Neural crest cell (in vitro differentiated cells): ENCODE measurements at regions not wholly inside any gene's neighbourhood (a gene's known extent, or its start where the extent isn't known, plus 50 kb on each side); places are given as distances from the start of the nearest gene placed in this dataset.

Source experiments
- DNase-seq: peaks from one replicate; pipeline ENCODE4 v3.0.0; 2021; ENCODE audit warnings: low read depth, mixed read lengths, low spot score
- H3K27ac Mint-ChIP-seq: one replicate; pipeline ENCODE4 v1.8.0; 2021; ENCODE audit warnings: mild to moderate bottlenecking, mixed read lengths; ENCODE audit not compliant: unreplicated experiment
- H3K27me3 Mint-ChIP-seq: 2 replicates; pipeline ENCODE4 v1.8.0; 2021; ENCODE audit warnings: low read depth, mild to moderate bottlenecking, mixed read lengths
- H3K36me3 Mint-ChIP-seq: 2 replicates; pipeline ENCODE4 v1.8.0; 2021; ENCODE audit warnings: low read depth, mild to moderate bottlenecking, mixed read lengths
- H3K4me1 Mint-ChIP-seq: 2 replicates; pipeline ENCODE4 v1.8.0; 2021; ENCODE audit warnings: mixed read lengths
- H3K4me3 Mint-ChIP-seq: one replicate; pipeline ENCODE4 v1.8.0; 2021; ENCODE audit warnings: mild to moderate bottlenecking, mixed read lengths
- H3K9me3 Mint-ChIP-seq: 2 replicates; pipeline ENCODE4 v1.8.0; 2021; ENCODE audit warnings: mixed read lengths
- CTCF ChIP-seq: fragments of 200-600 bp; sonication (generic); conservative IDR thresholded peaks from 2 replicates; pipeline ENCODE4 v1.5.0; 2021; ENCODE audit warnings: antibody characterized with exemption, mild to moderate bottlenecking

GRCh38 chr18:67218556-67218955 lies 298.0 kb downstream of the DSEL start:
- H3K4me1 Mint-ChIP-seq, result peaks cover 10% of the 10 kb centered on the region
- H3K36me3 Mint-ChIP-seq, result no peaks in the 10 kb centered on the region
- DNase-seq, result no peak
- no peak overlapping the region for H3K4me3 Mint-ChIP-seq
- H3K27me3 Mint-ChIP-seq, result no peaks in the 10 kb centered on the region
- no peak for TF ChIP-seq CTCF
- H3K9me3 Mint-ChIP-seq, result no peaks in the 10 kb centered on the region
- H3K27ac Mint-ChIP-seq, result no peak overlapping the region

- DNase-seq, result peak; percentile 65
- H3K9me3 Mint-ChIP-seq, result no peaks in the 10 kb centered on the region
- no peaks in the 10 kb centered on the region for H3K36me3 Mint-ChIP-seq
- no peak overlapping the region for H3K4me3 Mint-ChIP-seq
- no peaks in the 10 kb centered on the region for H3K27me3 Mint-ChIP-seq
- peak; percentile 93 for TF ChIP-seq CTCF
- H3K4me1 Mint-ChIP-seq, result peaks cover 10% of the 10 kb centered on the region
- no peak overlapping the region for H3K27ac Mint-ChIP-seq
Measured at GRCh38 chr18:67217551-67218166, 298.9 kb downstream of the DSEL start.

GRCh38 chr18:67216846-67217245 lies 299.7 kb downstream of the DSEL start:
- no peaks in the 10 kb centered on the region for H3K36me3 Mint-ChIP-seq
- no peaks in the 10 kb centered on the region for H3K27me3 Mint-ChIP-seq
- no peak overlapping the region for H3K4me3 Mint-ChIP-seq
- H3K27ac Mint-ChIP-seq, result no peak overlapping the region
- TF ChIP-seq CTCF, result no peak
- H3K9me3 Mint-ChIP-seq, result no peaks in the 10 kb centered on the region
- no peak for DNase-seq
- peaks cover 10% of the 10 kb centered on the region for H3K4me1 Mint-ChIP-seq

- Mint-ChIP-seq H3K4me3 (no peak overlapping the region), H3K4me1 (peaks cover 10% of the 10 kb centered on the region), H3K27ac (no peak overlapping the region), H3K36me3 (no peaks in the 10 kb centered on the region), H3K9me3 (no peaks in the 10 kb centered on the region), H3K27me3 (no peaks in the 10 kb centered on the region)
- no peak for TF ChIP-seq CTCF
- DNase-seq, result no peak
Measured at GRCh38 chr18:67215686-67216085, 300.8 kb downstream of the DSEL start.

GRCh38 chr18:67211646-67212045 lies 304.9 kb downstream of the DSEL start:
- H3K4me3 Mint-ChIP-seq, result no peak overlapping the region
- H3K36me3 Mint-ChIP-seq, result no peaks in the 10 kb centered on the region
- no peaks in the 10 kb centered on the region for H3K9me3 Mint-ChIP-seq
- no peak for TF ChIP-seq CTCF
- no peak overlapping the region for H3K27ac Mint-ChIP-seq
- peaks cover under 1% of the 10 kb centered on the region for H3K4me1 Mint-ChIP-seq
- H3K27me3 Mint-ChIP-seq, result no peaks in the 10 kb centered on the region
- no peak for DNase-seq
